ENCODE measurements at regions not wholly inside any gene's neighbourhood (a gene's known extent, or its start where the extent isn't known, plus 50 kb on each side); places are given as distances from the start of the nearest gene placed in this dataset.

DNA sequence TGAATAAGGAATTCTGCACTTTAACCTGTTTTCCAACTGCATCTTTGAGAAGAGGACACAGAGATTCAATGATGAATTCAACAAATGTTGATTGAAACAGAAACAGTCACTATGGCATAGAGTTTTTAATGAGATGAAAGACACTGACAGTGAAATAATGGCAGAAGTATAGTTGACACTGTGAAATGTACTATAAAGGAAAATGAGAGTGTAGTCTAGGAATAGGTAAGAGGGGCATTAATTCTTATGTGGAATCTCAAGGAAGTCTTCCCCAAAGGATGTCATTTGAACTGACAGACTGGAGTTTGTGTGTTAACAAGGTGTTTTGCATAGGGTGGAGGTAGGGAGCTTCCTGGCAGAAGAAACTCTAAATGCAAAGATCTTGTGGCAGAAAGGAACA is 566.2 kb downstream of the TDRD15 start:
- Histone ChIP-seq H3K4me3 (ENCODE audit: low read length in 2 of 2) (no peak overlapping the region), H4K91ac (ENCODE audit: low read depth, low read length, poor library complexity) (no peak overlapping the region), H3K9me3 (replicated peaks in 1 of 2; ENCODE audit: control insufficient read depth in 2 of 2, insufficient read depth in 1 of 2, low read depth in 1 of 2, low read length in 2 of 2) (no peaks in the 10 kb centered on the region), H2BK12ac (ENCODE audit: low read length) (no peak overlapping the region), H3K27ac (replicated peaks; ENCODE audit: low read length) (no peak overlapping the region), H2BK15ac (ENCODE audit: low read length) (no peak overlapping the region), H3K79me1 (ENCODE audit: low read depth, low read length) (no peaks in the 10 kb centered on the region), H2AFZ (ENCODE audit: low read length) (no peak overlapping the region), H2AK5ac (ENCODE audit: low read depth, low read length) (no peak overlapping the region), H3K14ac (ENCODE audit: low read length) (no peak overlapping the region), H2BK5ac (ENCODE audit: low read length) (no peak overlapping the region), H2BK120ac (ENCODE audit: low read depth, low read length) (no peak overlapping the region), H3K36me3 (replicated peaks in 1 of 2; ENCODE audit: control insufficient read depth in 2 of 2, insufficient read depth in 2 of 2, low read length in 2 of 2) (no peaks in the 10 kb centered on the region), H3K18ac (ENCODE audit: low read length) (no peak overlapping the region), H3K27me3 (ENCODE audit: control insufficient read depth in 3 of 3, insufficient read depth in 3 of 3, low read depth in 1 of 3, low read length in 3 of 3) (no peaks in the 10 kb centered on the region), H4K8ac (ENCODE audit: low read depth, low read length) (no peak overlapping the region), H3K23ac (ENCODE audit: low read depth, low read length, poor library complexity) (no peak overlapping the region), H3K4me1 (ENCODE audit: control insufficient read depth in 2 of 2, insufficient read depth in 1 of 2, low read depth in 1 of 2, low read length in 2 of 2) (no peaks in the 10 kb centered on the region), H3K4ac (ENCODE audit: low read length) (no peak overlapping the region), H3K4me2 (ENCODE audit: insufficient read depth, low read length, poor library complexity, severe bottlenecking) (no peak overlapping the region), H3K9ac (ENCODE audit: low read depth, low read length, poor library complexity) (no peak overlapping the region)
- no peak for DNase-seq (ENCODE audit: low spot score)

DNA sequence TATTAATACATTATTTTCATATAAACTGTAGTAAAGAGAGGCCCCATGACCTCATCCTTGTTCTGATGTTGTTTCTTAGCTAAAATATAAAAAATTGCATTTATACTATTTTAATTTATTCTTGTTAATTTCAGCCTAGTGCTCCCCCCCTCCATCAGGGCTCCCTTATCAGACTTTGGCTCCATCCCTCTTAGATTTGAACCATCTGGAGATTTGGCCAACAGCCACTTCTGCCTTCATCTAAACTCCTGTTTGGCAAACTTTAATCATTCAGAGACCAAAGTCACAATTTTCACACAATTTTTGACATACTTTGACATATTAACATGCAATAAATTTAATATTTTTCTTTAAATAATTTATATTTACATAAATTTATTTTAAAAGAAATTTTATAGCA is 569.3 kb downstream of the TDRD15 start:
- Histone ChIP-seq H2BK12ac (ENCODE audit: low read length) (no peak overlapping the region), H3K4me1 (ENCODE audit: control insufficient read depth in 2 of 2, insufficient read depth in 1 of 2, low read depth in 1 of 2, low read length in 2 of 2) (no peaks in the 10 kb centered on the region), H4K8ac (ENCODE audit: low read depth, low read length) (no peak overlapping the region), H3K36me3 (replicated peaks in 1 of 2; ENCODE audit: control insufficient read depth in 2 of 2, insufficient read depth in 2 of 2, low read length in 2 of 2) (no peaks in the 10 kb centered on the region), H2AFZ (ENCODE audit: low read length) (no peak overlapping the region), H3K9ac (ENCODE audit: low read depth, low read length, poor library complexity) (no peak overlapping the region), H2BK15ac (ENCODE audit: low read length) (no peak overlapping the region), H3K4ac (ENCODE audit: low read length) (no peak overlapping the region), H3K27me3 (ENCODE audit: control insufficient read depth in 3 of 3, insufficient read depth in 3 of 3, low read depth in 1 of 3, low read length in 3 of 3) (no peaks in the 10 kb centered on the region), H3K9me3 (replicated peaks in 1 of 2; ENCODE audit: control insufficient read depth in 2 of 2, insufficient read depth in 1 of 2, low read depth in 1 of 2, low read length in 2 of 2) (no peaks in the 10 kb centered on the region), H2BK120ac (ENCODE audit: low read depth, low read length) (no peak overlapping the region), H4K91ac (ENCODE audit: low read depth, low read length, poor library complexity) (no peak overlapping the region), H3K4me2 (ENCODE audit: insufficient read depth, low read length, poor library complexity, severe bottlenecking) (no peak overlapping the region), H2AK5ac (ENCODE audit: low read depth, low read length) (no peak overlapping the region), H3K27ac (replicated peaks; ENCODE audit: low read length) (no peak overlapping the region), H3K4me3 (ENCODE audit: low read length in 2 of 2) (no peak overlapping the region), H3K79me1 (ENCODE audit: low read depth, low read length) (no peaks in the 10 kb centered on the region), H3K23ac (ENCODE audit: low read depth, low read length, poor library complexity) (no peak overlapping the region), H2BK5ac (ENCODE audit: low read length) (no peak overlapping the region), H3K18ac (ENCODE audit: low read length) (no peak overlapping the region), H3K14ac (ENCODE audit: low read length) (no peak overlapping the region)
- DNase-seq (ENCODE audit: low spot score), result no peak

DNA sequence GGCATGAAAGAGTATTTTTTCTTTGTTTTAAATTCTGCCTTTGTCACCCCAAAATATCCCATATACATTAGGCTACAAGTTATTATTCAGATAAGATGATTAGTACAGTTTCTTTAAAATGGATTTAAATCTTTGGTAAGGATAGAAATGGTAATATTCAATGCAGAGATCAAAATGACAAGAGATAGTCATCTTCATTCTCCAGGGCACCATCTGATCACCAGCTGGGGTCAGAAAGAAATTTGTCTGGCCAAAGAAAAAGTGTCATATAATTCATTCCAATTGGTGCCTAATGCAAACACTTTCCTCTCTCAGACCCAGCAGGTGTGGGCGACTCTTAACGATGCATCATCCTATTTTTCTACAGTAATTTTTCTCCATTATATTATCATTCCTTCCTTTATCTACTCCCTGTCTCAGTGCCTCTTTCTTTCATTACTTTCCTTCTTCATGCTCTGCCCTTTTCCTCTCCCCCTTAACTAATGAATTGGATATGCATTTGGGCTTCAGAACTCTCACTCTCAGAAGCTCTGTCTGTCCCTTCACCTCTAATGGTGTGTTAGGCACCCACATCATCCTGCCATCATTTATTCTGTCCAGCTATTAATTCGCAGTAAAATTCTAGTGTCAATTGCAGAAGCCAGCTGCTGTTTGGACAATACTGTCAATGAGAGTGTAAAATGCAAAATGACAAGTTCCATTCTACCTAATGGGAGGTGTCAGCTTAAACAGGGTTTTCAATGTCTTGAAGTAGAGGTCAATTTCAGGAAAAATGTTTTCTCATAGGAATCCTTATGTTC is 570.5 kb downstream of the TDRD15 start:
- no peak overlapping the region for H2AK5ac ChIP-seq (ENCODE audit: low read depth, low read length)
- H3K4me2 ChIP-seq (ENCODE audit: insufficient read depth, low read length, poor library complexity, severe bottlenecking), result no peak overlapping the region
- H2BK120ac ChIP-seq (ENCODE audit: low read depth, low read length), result no peak overlapping the region
- no peak overlapping the region for H2BK15ac ChIP-seq (ENCODE audit: low read length)
- H3K4me1 ChIP-seq (ENCODE audit: control insufficient read depth in 2 of 2, insufficient read depth in 1 of 2, low read depth in 1 of 2, low read length in 2 of 2), result no peaks in the 10 kb centered on the region
- no peaks in the 10 kb centered on the region for H3K9me3 ChIP-seq (replicated peaks in 1 of 2; ENCODE audit: control insufficient read depth in 2 of 2, insufficient read depth in 1 of 2, low read depth in 1 of 2, low read length in 2 of 2)
- H2BK12ac ChIP-seq (ENCODE audit: low read length), result no peak overlapping the region
- H3K79me1 ChIP-seq (ENCODE audit: low read depth, low read length), result no peaks in the 10 kb centered on the region
- H4K91ac ChIP-seq (ENCODE audit: low read depth, low read length, poor library complexity), result no peak overlapping the region
- H2BK5ac ChIP-seq (ENCODE audit: low read length), result no peak overlapping the region
- H3K18ac ChIP-seq (ENCODE audit: low read length), result no peak overlapping the region
- no peaks in the 10 kb centered on the region for H3K36me3 ChIP-seq (replicated peaks in 1 of 2; ENCODE audit: control insufficient read depth in 2 of 2, insufficient read depth in 2 of 2, low read length in 2 of 2)
- H4K8ac ChIP-seq (ENCODE audit: low read depth, low read length), result no peak overlapping the region
- WGBS, 2 donors (ENCODE audit: extremely low coverage in 2 of 2, insufficient read length in 2 of 2, insufficient replicate concordance in 1 of 2), result no CpG with 5 or more reads among the region's 3 CpGs
- H3K14ac ChIP-seq (ENCODE audit: low read length), result no peak overlapping the region
- H3K27me3 ChIP-seq (ENCODE audit: control insufficient read depth in 3 of 3, insufficient read depth in 3 of 3, low read depth in 1 of 3, low read length in 3 of 3), result no peaks in the 10 kb centered on the region
- no peak overlapping the region for H3K23ac ChIP-seq (ENCODE audit: low read depth, low read length, poor library complexity)
- no peak overlapping the region for H3K27ac ChIP-seq (replicated peaks; ENCODE audit: low read length)
- H3K4ac ChIP-seq (ENCODE audit: low read length), result no peak overlapping the region
- DNase-seq (ENCODE audit: low spot score), result no peak
- no peak overlapping the region for H3K9ac ChIP-seq (ENCODE audit: low read depth, low read length, poor library complexity)
- H3K4me3 ChIP-seq (ENCODE audit: low read length in 2 of 2), result no peak overlapping the region
- no peak overlapping the region for H2AFZ ChIP-seq (ENCODE audit: low read length)

DNA sequence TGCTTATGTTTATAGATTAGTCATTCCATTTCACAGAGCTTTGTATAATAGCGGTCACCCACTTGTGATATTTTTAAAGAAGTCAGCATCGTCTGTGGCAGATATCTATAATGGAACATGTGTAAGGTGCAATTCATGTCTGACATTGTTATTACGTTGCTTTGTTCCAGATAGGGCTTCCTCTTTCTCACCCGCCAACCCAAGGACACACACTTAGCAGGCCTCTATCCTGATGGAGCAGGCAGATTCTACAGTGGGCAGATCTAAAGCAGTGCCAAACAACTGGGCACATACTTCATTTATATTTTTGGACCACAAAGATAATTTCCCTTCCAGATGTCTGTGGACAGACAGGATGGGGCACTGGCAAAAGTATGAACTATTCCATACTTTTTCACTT is 573.1 kb downstream of the TDRD15 start:
- Histone ChIP-seq H3K4me2 (ENCODE audit: insufficient read depth, low read length, poor library complexity, severe bottlenecking) (no peak overlapping the region), H4K91ac (ENCODE audit: low read depth, low read length, poor library complexity) (no peak overlapping the region), H3K27ac (replicated peaks; ENCODE audit: low read length) (no peak overlapping the region), H2BK12ac (ENCODE audit: low read length) (no peak overlapping the region), H3K9me3 (replicated peaks in 1 of 2; ENCODE audit: control insufficient read depth in 2 of 2, insufficient read depth in 1 of 2, low read depth in 1 of 2, low read length in 2 of 2) (no peaks in the 10 kb centered on the region), H2BK15ac (ENCODE audit: low read length) (no peak overlapping the region), H2AK5ac (ENCODE audit: low read depth, low read length) (no peak overlapping the region), H3K23ac (ENCODE audit: low read depth, low read length, poor library complexity) (no peak overlapping the region), H3K4me3 (ENCODE audit: low read length in 2 of 2) (no peak overlapping the region), H3K18ac (ENCODE audit: low read length) (no peak overlapping the region), H3K27me3 (ENCODE audit: control insufficient read depth in 3 of 3, insufficient read depth in 3 of 3, low read depth in 1 of 3, low read length in 3 of 3) (no peaks in the 10 kb centered on the region), H2AFZ (ENCODE audit: low read length) (no peak overlapping the region), H3K9ac (ENCODE audit: low read depth, low read length, poor library complexity) (no peak overlapping the region), H3K36me3 (replicated peaks in 1 of 2; ENCODE audit: control insufficient read depth in 2 of 2, insufficient read depth in 2 of 2, low read length in 2 of 2) (no peaks in the 10 kb centered on the region), H3K4ac (ENCODE audit: low read length) (no peak overlapping the region), H2BK5ac (ENCODE audit: low read length) (no peak overlapping the region), H3K4me1 (ENCODE audit: control insufficient read depth in 2 of 2, insufficient read depth in 1 of 2, low read depth in 1 of 2, low read length in 2 of 2) (no peaks in the 10 kb centered on the region), H3K14ac (ENCODE audit: low read length) (no peak overlapping the region), H4K8ac (ENCODE audit: low read depth, low read length) (no peak overlapping the region), H2BK120ac (ENCODE audit: low read depth, low read length) (no peak overlapping the region), H3K79me1 (ENCODE audit: low read depth, low read length) (no peaks in the 10 kb centered on the region)
- no CpG with 5 or more reads among the region's 4 CpGs for WGBS, 2 donors (ENCODE audit: extremely low coverage in 2 of 2, insufficient read length in 2 of 2, insufficient replicate concordance in 1 of 2)
- no peak for DNase-seq (ENCODE audit: low spot score)
